OCI-LY3 (cell line): ENCODE measurements at regions not wholly inside any gene's neighbourhood (a gene's known extent, or its start where the extent isn't known, plus 50 kb on each side); places are given as distances from the start of the nearest gene placed in this dataset.

Source experiments
- H2AFZ ChIP-seq: fragments of 200-600, 300-600 bp; shearing (Covaris generic); 2 replicates; pipeline ENCODE4 v1.6.0; 2014; ENCODE audit warnings: antibody characterized with exemption, low read depth, low read length
- H3K27ac ChIP-seq: fragments of 200-600, 300-600 bp; sonication (generic); 2 replicates; pipeline ENCODE4 v1.5.1; 2014; ENCODE audit warnings: mild to moderate bottlenecking, low read length, moderate library complexity, mixed read lengths
- H3K27me3 ChIP-seq: fragments of 200-600, 300-600 bp; sonication (generic); 2 replicates; pipeline ENCODE4 v1.6.1; 2014; ENCODE audit warnings: low read depth, low read length, mixed read lengths
- H3K36me3 ChIP-seq: fragments of 200-600, 300-600 bp; sonication (generic); replicated peaks from 2 replicates; pipeline ENCODE3; 2014; ENCODE audit warnings: low read depth, low read length, mixed read lengths
- H3K4me1 ChIP-seq: fragments of 300-600, 200-600 bp; sonication (generic); 2 replicates; pipeline ENCODE4 v1.6.1; 2014; ENCODE audit warnings: low read length, mixed read lengths
- H3K4me2 ChIP-seq: fragments of 200-600, 300-600 bp; sonication (generic); 2 replicates; pipeline ENCODE4 v1.6.1; 2014; ENCODE audit warnings: low read length, mixed read lengths
- H3K4me3 ChIP-seq: fragments of 300-600, 200-600 bp; sonication (generic); 2 replicates; pipeline ENCODE4 v1.5.1; 2014; ENCODE audit warnings: antibody characterized with exemption, mild to moderate bottlenecking, low read length, moderate library complexity
- H3K79me2 ChIP-seq: fragments of 300-600, 200-600 bp; shearing (Covaris generic); 2 replicates; pipeline ENCODE4 v1.6.1; 2014; ENCODE audit warnings: mild to moderate bottlenecking, low read length, mixed read lengths
- H3K9ac ChIP-seq: fragments of 300-600, 200-600 bp; shearing (Covaris generic); 2 replicates; pipeline ENCODE4 v1.6.0; 2014; ENCODE audit warnings: mild to moderate bottlenecking, low read length, moderate library complexity
- H3K9me3 ChIP-seq: fragments of 200-600, 300-600 bp; shearing (Covaris generic); 2 replicates; pipeline ENCODE4 v1.6.1; 2014; ENCODE audit warnings: low read length, mixed read lengths; ENCODE audit not compliant: insufficient read depth
- H4K20me1 ChIP-seq: fragments of 200-600, 300-600 bp; sonication (generic); 2 replicates; pipeline ENCODE4 v1.6.1; 2016; ENCODE audit warnings: low read length, mixed read lengths; ENCODE audit not compliant: insufficient read depth
- CTCF ChIP-seq: fragments of 200-600, 300-600 bp; sonication (generic); IDR thresholded peaks from 2 replicates; pipeline ENCODE4 v1.5.1; 2014; ENCODE audit warnings: antibody characterized with exemption, low read length, low read depth
- EZH2phosphoT487 ChIP-seq: fragments of 200-600 bp; shearing (Covaris generic); IDR thresholded peaks from 2 replicates; pipeline ENCODE4 v1.6.1; 2018; ENCODE audit warnings: antibody characterized with exemption, mixed run types, low read depth

GRCh38 chr18:14974088-14974487, 226.1 kb downstream of the ANKRD30B start:
- peaks cover 11% of the 10 kb centered on the region; the same call in 1 of the 2 replicates for H3K4me1 ChIP-seq
- no peaks in the 10 kb centered on the region for H3K79me2 ChIP-seq
- H3K9me3 ChIP-seq: no peaks in the 10 kb centered on the region
- H3K4me2 ChIP-seq: no peak overlapping the region
- no peak overlapping the region for H3K4me3 ChIP-seq
- no peaks in the 10 kb centered on the region for H4K20me1 ChIP-seq
- no peaks in the 10 kb centered on the region for H3K27me3 ChIP-seq
- no peak overlapping the region for H3K9ac ChIP-seq
- H3K27ac ChIP-seq: no peak overlapping the region
- no peaks in the 10 kb centered on the region for H3K36me3 ChIP-seq
- TF ChIP-seq CTCF: no peak
- no peak overlapping the region for H2AFZ ChIP-seq

- TF ChIP-seq EZH2phosphoT487 (no peak), CTCF (no peak)
- no peak overlapping the region for H3K4me3 ChIP-seq
- H3K27ac ChIP-seq: no peak overlapping the region
- H2AFZ ChIP-seq: no peak overlapping the region
- no peaks in the 10 kb centered on the region for H3K9me3 ChIP-seq
- no peak overlapping the region for H3K9ac ChIP-seq
- H3K4me1 ChIP-seq: peaks cover 6% of the 10 kb centered on the region; the same call in 1 of the 2 replicates
- no peaks in the 10 kb centered on the region for H3K36me3 ChIP-seq
- H3K79me2 ChIP-seq: no peaks in the 10 kb centered on the region
- no peaks in the 10 kb centered on the region for H3K27me3 ChIP-seq
- no peak overlapping the region for H3K4me2 ChIP-seq
- no peaks in the 10 kb centered on the region for H4K20me1 ChIP-seq
These were observed 226.6 kb downstream of the ANKRD30B start for GRCh38 chr18:14974576-14974975.

- H3K27me3 ChIP-seq: no peaks in the 10 kb centered on the region
- no peaks in the 10 kb centered on the region for H3K79me2 ChIP-seq
- H3K27ac ChIP-seq: no peak overlapping the region
- no peak overlapping the region for H3K4me3 ChIP-seq
- TF ChIP-seq CTCF (no peak), EZH2phosphoT487 (no peak)
- H3K36me3 ChIP-seq: no peaks in the 10 kb centered on the region
- no peak overlapping the region for H2AFZ ChIP-seq
- no peaks in the 10 kb centered on the region for H4K20me1 ChIP-seq
- H3K4me2 ChIP-seq: no peak overlapping the region
- no peak overlapping the region for H3K9ac ChIP-seq
- H3K4me1 ChIP-seq: no peaks in the 10 kb centered on the region
- H3K9me3 ChIP-seq: no peaks in the 10 kb centered on the region
These were observed 227.5 kb downstream of the ANKRD30B start for GRCh38 chr18:14975431-14975830.

- no peak overlapping the region for H2AFZ ChIP-seq
- no peak for TF ChIP-seq CTCF
- TF ChIP-seq EZH2phosphoT487: no peak
- no peak overlapping the region for H3K9ac ChIP-seq
These were observed 228.9 kb downstream of the ANKRD30B start for GRCh38 chr18:14976736-14977430.

More at GRCh38 chr18:14976736-14977430, 228.9 kb downstream of the ANKRD30B start:
- Histone ChIP-seq H3K27ac (no peak overlapping the region), H3K4me3 (no peak overlapping the region), H3K36me3 (no peaks in the 10 kb centered on the region), H3K4me2 (no peak overlapping the region), H3K4me1 (no peaks in the 10 kb centered on the region), H3K9me3 (no peaks in the 10 kb centered on the region), H3K79me2 (no peaks in the 10 kb centered on the region), H3K27me3 (no peaks in the 10 kb centered on the region), H4K20me1 (no peaks in the 10 kb centered on the region)
